ENCODE measurements at regions not wholly inside any gene's neighbourhood (a gene's known extent, or its start where the extent isn't known, plus 50 kb on each side); places are given as distances from the start of the nearest gene placed in this dataset.
"Not testable (repeated sequence)": the region's sequence is repeated elsewhere in the genome, so short reads cannot be mapped to it uniquely, and the experiment has no call there.

DNA sequence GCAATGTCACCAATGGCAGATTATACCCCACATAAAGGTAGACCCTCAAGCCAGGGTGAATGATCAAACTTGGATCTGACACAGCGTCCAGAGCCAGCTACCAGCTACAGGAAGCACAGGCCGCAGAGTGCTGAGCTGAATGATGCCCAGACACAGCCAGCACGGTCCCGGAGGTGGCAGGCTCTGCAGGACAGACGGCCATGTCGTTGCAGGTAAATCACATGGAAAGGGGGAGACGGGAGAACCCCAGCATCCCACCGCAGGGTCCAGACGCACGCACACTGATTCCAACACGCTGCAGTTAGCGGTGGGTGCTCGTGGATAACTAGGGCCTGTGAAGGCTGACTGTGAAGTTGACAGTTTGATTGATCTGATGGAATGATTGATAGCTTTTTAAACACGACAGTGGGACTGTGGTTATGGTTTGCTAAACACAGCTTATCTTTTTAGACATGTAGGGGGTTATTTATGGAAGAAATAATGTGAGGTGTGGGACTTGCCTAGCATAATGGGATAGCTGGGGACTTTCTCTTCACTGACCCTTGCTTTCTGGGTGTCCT is 228.5 kb downstream of the ERMARD start:
- Histone ChIP-seq H3K9me3 (ENCODE audit: control insufficient read depth in 2 of 2, low read length in 2 of 2) (no peaks in the 10 kb centered on the region), H3K36me3 (ENCODE audit: control insufficient read depth in 2 of 2, insufficient read depth in 2 of 2, low read length in 2 of 2) (no peaks in the 10 kb centered on the region), H3K27ac (ENCODE audit: low read length) (no peak overlapping the region), H3K4me1 (ENCODE audit: control insufficient read depth, insufficient read depth, low read length) (no peaks in the 10 kb centered on the region), H3K27me3 (ENCODE audit: control insufficient read depth in 1 of 2, insufficient read depth in 2 of 2, low read length in 2 of 2) (peaks cover 0 to 6% of the 10 kb centered on the region in 2 donors), H3K4me3 (ENCODE audit: low read length in 2 of 2) (no peak overlapping the region), H3K9ac (ENCODE audit: low read length in 2 of 2) (no peak overlapping the region)

DNA sequence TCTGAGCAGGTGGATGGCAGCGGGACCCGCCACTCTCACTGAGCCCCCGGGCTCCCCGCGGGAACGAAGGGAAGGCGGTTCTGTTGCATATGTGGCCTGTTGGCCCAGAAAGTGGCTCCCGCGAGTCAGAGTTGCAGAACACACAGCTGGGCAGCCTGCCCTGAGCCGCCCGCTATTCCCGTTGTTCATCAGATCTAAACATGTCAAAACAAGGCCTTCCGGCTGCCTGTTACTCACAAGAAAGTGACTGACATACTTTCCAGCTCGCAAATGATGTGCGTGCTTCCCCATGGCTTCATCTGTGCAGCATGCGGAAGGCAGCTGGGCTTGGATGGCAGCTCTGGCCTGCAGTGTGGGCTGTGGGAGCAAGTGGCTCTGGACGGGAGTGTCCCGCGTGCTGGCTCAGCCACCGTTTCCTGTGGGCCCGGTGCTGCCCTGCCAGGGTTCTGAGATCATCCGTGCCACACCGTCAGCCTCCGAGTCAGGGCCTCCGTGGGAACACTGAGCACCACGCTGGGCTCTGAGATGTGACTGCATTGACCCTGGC is 227.3 kb downstream of the ERMARD start:
- Histone ChIP-seq H3K27ac (ENCODE audit: low read length) (no peak overlapping the region), H3K27me3 (ENCODE audit: control insufficient read depth in 1 of 2, insufficient read depth in 2 of 2, low read length in 2 of 2) (peaks cover 0 to 6% of the 10 kb centered on the region in 2 donors), H3K9me3 (ENCODE audit: control insufficient read depth in 2 of 2, low read length in 2 of 2) (no peaks in the 10 kb centered on the region), H3K4me3 (ENCODE audit: low read length in 2 of 2) (no peak overlapping the region), H3K9ac (ENCODE audit: low read length in 2 of 2) (no peak overlapping the region), H3K4me1 (ENCODE audit: control insufficient read depth, insufficient read depth, low read length) (no peaks in the 10 kb centered on the region), H3K36me3 (ENCODE audit: control insufficient read depth in 2 of 2, insufficient read depth in 2 of 2, low read length in 2 of 2) (no peaks in the 10 kb centered on the region)

DNA sequence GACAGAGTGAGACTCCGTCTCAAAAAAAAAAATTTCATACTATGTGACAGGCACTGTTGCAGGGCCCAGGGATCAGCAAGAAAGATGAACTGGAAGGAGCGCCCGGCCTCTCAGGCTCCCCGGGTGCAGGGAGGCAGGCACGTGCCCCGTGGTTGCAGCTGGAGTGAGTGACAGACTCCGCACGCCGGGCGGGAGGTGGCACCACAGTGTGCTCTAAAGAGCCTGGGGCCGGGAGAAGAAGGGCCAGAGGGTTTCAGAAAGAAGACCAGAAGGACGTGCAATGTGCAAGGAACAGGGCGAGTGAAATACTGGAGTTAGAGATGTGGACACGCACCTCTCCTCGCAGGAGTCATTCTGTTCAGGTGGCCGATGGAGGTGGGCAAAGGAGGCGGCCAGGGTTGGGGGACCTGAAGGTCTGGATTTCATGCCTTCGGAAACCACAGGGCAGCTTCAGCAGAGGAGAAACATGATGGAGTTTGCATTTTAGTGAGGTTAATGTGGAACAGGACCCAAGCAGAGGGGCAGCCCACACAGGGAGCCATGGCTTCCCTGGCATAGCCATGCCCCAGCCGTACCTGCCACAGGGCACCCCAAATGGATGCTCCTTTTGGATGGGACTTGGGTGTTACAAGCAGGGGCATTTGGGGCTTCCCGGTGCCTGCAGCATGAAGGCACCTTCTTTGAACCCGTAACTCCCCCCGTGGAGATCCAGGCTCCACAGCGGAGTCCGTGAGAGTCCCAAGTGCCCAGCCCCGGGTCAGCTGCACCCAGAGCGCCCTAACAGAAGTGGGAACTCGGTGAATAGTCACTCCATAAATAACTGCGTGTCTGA is 226.2 kb downstream of the ERMARD start:
- H3K36me3 ChIP-seq (ENCODE audit: control insufficient read depth in 2 of 2, insufficient read depth in 2 of 2, low read length in 2 of 2): no peaks in the 10 kb centered on the region
- H3K27ac ChIP-seq (ENCODE audit: low read length): no peak overlapping the region
- H3K4me3 ChIP-seq (ENCODE audit: low read length in 2 of 2): no peak overlapping the region
- H3K4me1 ChIP-seq (ENCODE audit: control insufficient read depth, insufficient read depth, low read length): no peaks in the 10 kb centered on the region
- no peaks in the 10 kb centered on the region for H3K9me3 ChIP-seq (ENCODE audit: control insufficient read depth in 2 of 2, low read length in 2 of 2)
- peaks cover 0 to 6% of the 10 kb centered on the region in 2 donors for H3K27me3 ChIP-seq (ENCODE audit: control insufficient read depth in 1 of 2, insufficient read depth in 2 of 2, low read length in 2 of 2)
- no peak overlapping the region for H3K9ac ChIP-seq (ENCODE audit: low read length in 2 of 2)

DNA sequence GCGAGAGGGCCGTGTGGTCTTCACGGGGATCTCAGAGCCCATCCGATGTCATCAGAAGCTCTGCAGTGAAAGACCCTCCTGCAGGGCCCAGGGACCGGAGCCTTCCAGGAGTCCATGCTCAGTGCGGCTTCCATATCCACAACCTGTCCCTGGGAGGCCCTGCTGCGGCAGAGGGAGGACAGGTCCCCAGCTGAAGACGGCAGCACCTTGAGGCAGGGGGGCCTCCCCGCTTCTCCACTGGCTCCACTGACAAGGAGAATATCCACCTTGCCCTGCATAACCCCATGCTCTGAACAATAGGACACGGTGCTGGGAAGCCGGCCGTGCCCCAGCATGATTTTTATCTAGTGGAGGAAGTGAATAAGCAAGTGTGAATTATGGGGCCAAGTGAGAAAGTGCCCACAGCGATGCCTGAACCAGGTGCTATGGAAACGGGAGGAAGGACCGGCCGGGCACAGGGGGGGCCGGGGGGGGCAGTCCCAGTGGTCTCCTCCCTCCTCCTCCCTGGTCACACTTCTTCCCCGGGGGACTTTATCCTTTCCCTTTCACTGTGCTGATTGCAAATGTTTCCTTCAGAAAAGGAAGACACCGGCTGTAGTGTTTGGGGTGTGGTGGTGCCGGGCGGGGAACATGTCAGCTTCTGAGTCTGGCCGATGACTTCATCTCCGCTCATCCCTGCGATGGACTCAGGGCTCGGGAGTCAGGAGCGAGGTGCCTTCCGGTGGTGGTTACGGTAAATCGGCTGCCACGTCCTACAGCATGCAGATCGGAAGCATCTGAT is 225.1 kb downstream of the ERMARD start:
- Histone ChIP-seq H3K27me3 (ENCODE audit: control insufficient read depth in 1 of 2, insufficient read depth in 2 of 2, low read length in 2 of 2) (peaks cover 0 to 6% of the 10 kb centered on the region in 2 donors), H3K4me1 (ENCODE audit: control insufficient read depth, insufficient read depth, low read length) (no peaks in the 10 kb centered on the region), H3K4me3 (ENCODE audit: low read length in 2 of 2) (no peak overlapping the region)

DNA sequence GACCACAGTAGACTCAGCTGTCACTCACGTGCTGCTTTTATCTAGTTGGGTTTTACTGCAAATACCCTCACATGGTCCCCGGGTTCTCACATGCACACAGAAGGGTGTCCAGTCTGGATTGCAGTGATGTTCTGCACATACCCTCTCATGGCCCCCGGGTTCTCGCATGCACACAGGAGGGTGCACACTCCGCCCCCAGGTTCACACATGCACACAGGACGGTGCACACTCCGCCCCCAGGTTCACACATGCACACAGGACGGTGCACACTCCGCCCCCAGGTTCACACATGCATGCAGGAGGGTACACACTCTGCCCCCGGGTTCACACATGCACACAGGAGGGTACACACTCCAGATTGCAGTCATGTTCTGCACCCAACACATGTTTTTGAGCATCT is 224.3 kb downstream of the ERMARD start:
- Histone ChIP-seq H3K9ac (ENCODE audit: low read length in 2 of 2) (no peak overlapping the region), H3K36me3 (ENCODE audit: control insufficient read depth in 2 of 2, insufficient read depth in 2 of 2, low read length in 2 of 2) (no peaks in the 10 kb centered on the region), H3K4me1 (ENCODE audit: control insufficient read depth, insufficient read depth, low read length) (no peaks in the 10 kb centered on the region), H3K4me3 (ENCODE audit: low read length in 2 of 2) (no peak overlapping the region), H3K27ac (ENCODE audit: low read length) (no peak overlapping the region), H3K9me3 (ENCODE audit: control insufficient read depth in 2 of 2, low read length in 2 of 2) (no peaks in the 10 kb centered on the region), H3K27me3 (ENCODE audit: control insufficient read depth in 1 of 2, insufficient read depth in 2 of 2, low read length in 2 of 2) (peaks cover 0 to 6% of the 10 kb centered on the region in 2 donors)

More for the DNA sequence above, 225.1 kb downstream of the ERMARD start:
- no peak overlapping the region for H3K27ac ChIP-seq (ENCODE audit: low read length)
- H3K9ac ChIP-seq (ENCODE audit: low read length in 2 of 2): no peak overlapping the region
- no peaks in the 10 kb centered on the region for H3K9me3 ChIP-seq (ENCODE audit: control insufficient read depth in 2 of 2, low read length in 2 of 2)
- H3K36me3 ChIP-seq (ENCODE audit: control insufficient read depth in 2 of 2, insufficient read depth in 2 of 2, low read length in 2 of 2): no peaks in the 10 kb centered on the region

DNA sequence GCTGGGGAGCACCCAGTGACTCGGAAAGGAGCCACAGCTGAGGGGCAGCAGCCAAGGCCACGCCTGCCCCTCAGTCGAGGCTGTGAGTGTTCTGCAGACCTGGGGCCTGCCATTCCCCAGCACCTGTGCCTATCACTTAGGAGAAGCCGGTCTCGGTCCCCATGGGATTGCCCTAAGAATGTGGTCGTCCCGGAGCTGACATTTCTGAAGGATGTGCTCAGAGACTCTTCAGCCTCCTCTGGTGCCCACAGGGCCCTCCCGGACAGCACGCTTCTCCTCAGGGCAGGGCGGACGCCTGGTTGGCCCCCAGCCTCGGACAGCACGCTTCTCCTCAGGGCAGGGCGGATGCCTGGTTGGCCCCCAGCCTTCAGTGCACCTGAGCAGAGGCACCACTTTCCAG is 223.9 kb downstream of the ERMARD start:
- no peaks in the 10 kb centered on the region for H3K9me3 ChIP-seq (ENCODE audit: control insufficient read depth in 2 of 2, low read length in 2 of 2)
- H3K27me3 ChIP-seq (ENCODE audit: control insufficient read depth in 1 of 2, insufficient read depth in 2 of 2, low read length in 2 of 2): peaks cover 0 to 6% of the 10 kb centered on the region in 2 donors
- H3K36me3 ChIP-seq (ENCODE audit: control insufficient read depth in 2 of 2, insufficient read depth in 2 of 2, low read length in 2 of 2): no peaks in the 10 kb centered on the region
- no peaks in the 10 kb centered on the region for H3K4me1 ChIP-seq (ENCODE audit: control insufficient read depth, insufficient read depth, low read length)
- H3K27ac ChIP-seq (ENCODE audit: low read length): no peak overlapping the region
- H3K4me3 ChIP-seq (ENCODE audit: low read length in 2 of 2): no peak overlapping the region
- H3K9ac ChIP-seq (ENCODE audit: low read length in 2 of 2): no peak overlapping the region

DNA sequence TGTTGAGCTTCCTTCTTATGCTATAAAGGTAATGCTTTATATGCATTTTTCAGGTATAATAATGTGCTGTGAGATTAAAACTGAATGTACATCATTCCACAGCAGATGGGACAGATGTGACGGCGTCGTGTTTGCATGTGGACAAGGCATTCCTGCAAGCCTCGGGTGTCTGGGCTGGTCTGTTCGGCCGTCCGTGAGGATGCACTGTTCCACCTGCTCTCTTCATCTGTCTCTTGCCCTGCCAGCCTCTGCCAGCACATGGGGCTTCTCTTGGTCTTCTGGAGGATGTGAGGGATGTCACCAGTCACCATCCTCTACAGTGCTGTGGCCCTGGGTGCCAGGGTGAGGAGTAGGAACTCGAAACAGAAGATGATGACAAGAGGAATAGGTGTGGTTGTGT is 223.2 kb downstream of the ERMARD start:
- Histone ChIP-seq H3K4me3 (ENCODE audit: low read length in 2 of 2) (no peak overlapping the region), H3K9me3 (ENCODE audit: control insufficient read depth in 2 of 2, low read length in 2 of 2) (no peaks in the 10 kb centered on the region), H3K36me3 (ENCODE audit: control insufficient read depth in 2 of 2, insufficient read depth in 2 of 2, low read length in 2 of 2) (no peaks in the 10 kb centered on the region), H3K27me3 (ENCODE audit: control insufficient read depth in 1 of 2, insufficient read depth in 2 of 2, low read length in 2 of 2) (peaks cover 0 to 3% of the 10 kb centered on the region in 2 donors), H3K9ac (ENCODE audit: low read length in 2 of 2) (no peak overlapping the region), H3K27ac (ENCODE audit: low read length) (no peak overlapping the region), H3K4me1 (ENCODE audit: control insufficient read depth, insufficient read depth, low read length) (no peaks in the 10 kb centered on the region)

DNA sequence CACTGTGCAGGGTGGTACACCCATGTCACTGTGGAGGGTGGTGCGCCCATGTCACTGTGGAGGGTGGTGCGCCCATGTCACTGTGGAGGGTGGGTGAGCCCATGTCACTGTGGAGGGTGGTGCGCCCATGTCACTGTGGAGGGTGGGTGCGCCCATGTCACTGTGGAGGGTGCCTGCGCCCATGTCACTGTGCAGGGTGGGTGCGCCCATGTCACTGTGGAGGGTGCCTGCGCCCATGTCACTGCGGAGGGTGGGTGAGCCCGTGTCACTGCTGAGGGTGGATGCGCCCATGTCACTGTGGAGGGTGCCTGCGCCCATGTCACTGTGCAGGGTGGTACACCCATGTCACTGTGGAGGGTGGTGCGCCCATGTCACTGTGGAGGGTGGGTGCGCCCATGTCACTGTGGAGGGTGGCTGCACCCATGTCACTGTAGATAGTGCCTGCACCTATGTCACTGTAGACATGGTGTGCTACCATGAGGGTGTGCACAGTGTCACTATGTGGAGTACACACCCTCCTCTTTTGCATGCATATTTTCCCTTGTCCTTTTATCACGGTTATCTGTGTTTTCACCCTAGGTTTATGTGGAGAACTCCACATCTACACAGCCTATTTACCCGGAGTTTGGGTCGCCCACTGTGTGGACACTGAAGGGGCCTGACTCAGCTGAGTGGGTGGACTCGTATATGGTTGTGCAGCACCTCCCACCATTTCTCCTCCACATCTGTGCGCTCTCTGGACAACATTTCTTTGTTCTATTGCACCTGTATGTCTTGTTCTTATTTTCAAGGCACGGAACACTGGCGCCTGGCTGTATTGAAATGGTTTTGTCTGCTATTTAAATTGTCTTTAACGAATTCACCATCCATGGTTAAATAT is 222.4 kb downstream of the ERMARD start:
- not testable (repeated sequence) for H3K4me3 ChIP-seq (ENCODE audit: low read length in 2 of 2); H3K36me3 ChIP-seq (ENCODE audit: control insufficient read depth in 2 of 2, insufficient read depth in 2 of 2, low read length in 2 of 2); H3K9me3 ChIP-seq (ENCODE audit: control insufficient read depth in 2 of 2, low read length in 2 of 2); H3K9ac ChIP-seq (ENCODE audit: low read length in 2 of 2); H3K4me1 ChIP-seq (ENCODE audit: control insufficient read depth, insufficient read depth, low read length); H3K27ac ChIP-seq (ENCODE audit: low read length); H3K27me3 ChIP-seq (ENCODE audit: control insufficient read depth in 1 of 2, insufficient read depth in 2 of 2, low read length in 2 of 2)

DNA sequence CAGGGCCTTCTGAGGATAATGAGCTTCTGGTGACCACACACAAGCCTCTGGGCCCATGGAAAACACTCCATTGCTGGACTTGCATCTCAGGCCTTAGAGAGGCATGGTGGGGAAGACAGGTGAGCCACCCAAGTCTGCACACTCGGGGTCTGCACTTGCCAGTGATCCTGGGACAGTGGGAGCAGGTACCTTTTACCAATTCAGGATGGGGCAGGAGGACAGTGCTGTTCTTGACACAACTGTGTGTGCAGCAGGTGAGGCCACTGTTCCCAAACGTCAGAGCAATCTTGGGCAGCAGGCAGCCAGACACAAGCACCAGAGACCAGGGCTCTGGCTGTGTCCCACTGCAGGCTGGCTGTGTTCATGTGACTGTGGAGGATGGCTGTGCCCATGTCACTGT is 221.3 kb downstream of the ERMARD start:
- Histone ChIP-seq H3K4me1 (ENCODE audit: control insufficient read depth, insufficient read depth, low read length) (no peaks in the 10 kb centered on the region), H3K27ac (ENCODE audit: low read length) (no peak overlapping the region), H3K4me3 (ENCODE audit: low read length in 2 of 2) (no peak overlapping the region), H3K36me3 (ENCODE audit: control insufficient read depth in 2 of 2, insufficient read depth in 2 of 2, low read length in 2 of 2) (no peaks in the 10 kb centered on the region), H3K9ac (ENCODE audit: low read length in 2 of 2) (no peak overlapping the region), H3K9me3 (ENCODE audit: control insufficient read depth in 2 of 2, low read length in 2 of 2) (no peaks in the 10 kb centered on the region), H3K27me3 (ENCODE audit: control insufficient read depth in 1 of 2, insufficient read depth in 2 of 2, low read length in 2 of 2) (peaks cover 0 to under 1% of the 10 kb centered on the region in 2 donors)

DNA sequence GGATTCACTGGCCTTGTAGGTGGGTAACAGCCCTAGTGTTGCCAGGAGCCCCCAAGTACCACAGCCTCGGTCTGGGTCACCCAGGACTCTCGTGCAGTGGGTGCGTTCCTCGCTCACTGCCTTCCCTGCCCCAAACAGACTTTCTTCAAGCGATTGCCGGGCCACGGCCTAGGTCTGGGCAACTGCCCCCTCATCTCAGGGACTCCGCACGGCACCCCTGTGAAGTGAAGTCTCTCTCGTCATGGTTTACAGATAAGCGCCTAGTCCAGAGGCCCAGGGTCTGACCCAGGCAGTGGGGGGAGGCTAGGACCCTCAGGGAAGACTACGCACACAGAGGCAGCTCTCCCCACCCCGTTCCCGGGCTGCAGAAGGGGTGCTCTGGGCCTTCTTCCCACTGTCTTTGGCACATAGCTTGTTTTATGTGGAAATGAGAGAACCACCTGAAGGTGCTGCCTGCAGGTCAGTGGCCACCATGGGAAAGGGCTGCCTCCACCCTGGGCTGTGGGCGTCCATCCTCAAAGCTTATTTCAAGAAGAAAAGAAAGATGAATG is 220.8 kb downstream of the ERMARD start:
- Histone ChIP-seq H3K9ac (ENCODE audit: low read length in 2 of 2) (no peak overlapping the region), H3K27me3 (ENCODE audit: control insufficient read depth in 1 of 2, insufficient read depth in 2 of 2, low read length in 2 of 2) (no peaks in the 10 kb centered on the region), H3K27ac (ENCODE audit: low read length) (no peak overlapping the region), H3K4me1 (ENCODE audit: control insufficient read depth, insufficient read depth, low read length) (no peaks in the 10 kb centered on the region), H3K9me3 (ENCODE audit: control insufficient read depth in 2 of 2, low read length in 2 of 2) (no peaks in the 10 kb centered on the region), H3K4me3 (ENCODE audit: low read length in 2 of 2) (no peak overlapping the region), H3K36me3 (ENCODE audit: control insufficient read depth in 2 of 2, insufficient read depth in 2 of 2, low read length in 2 of 2) (no peaks in the 10 kb centered on the region)
